Small intestine (tissue), 7 donors: ENCODE measurements at regions not wholly inside any gene's neighbourhood (a gene's known extent, or its start where the extent isn't known, plus 50 kb on each side); places are given as distances from the start of the nearest gene placed in this dataset.

Source experiments
- DNase-seq, 2 donors: peaks; one replicate each; pipeline versions ENCODE4 v3.0.0 to v3.0.0-alpha.2; 2013
- FAIRE-seq: peaks from 2 replicates; lab custom pipeline; 2012; peaks lifted over from hg19 to GRCh38; lab: Jason Lieb, UNC
- H3K27ac ChIP-seq, 3 donors: one replicate each; pipeline ENCODE4 v1.5.1; 2013; ENCODE audit warnings: low read length in 2 of 3, mild to moderate bottlenecking in 2 of 3, control low read depth in 1 of 3, inconsistent platforms in 1 of 3, low read depth in 1 of 3, moderate library complexity in 1 of 3
- H3K27me3 ChIP-seq, 3 donors: one replicate each; pipeline ENCODE4 v1.6.1; 2013; ENCODE audit warnings: low read length in 3 of 3, inconsistent platforms in 1 of 3; ENCODE audit not compliant: control insufficient read depth in 3 of 3, insufficient read depth in 3 of 3
- H3K36me3 ChIP-seq, 3 donors: one replicate each; pipeline ENCODE4 v1.6.1; 2013; ENCODE audit warnings: low read length in 3 of 3, inconsistent platforms in 1 of 3, low read depth in 1 of 3, mild to moderate bottlenecking in 1 of 3, moderate library complexity in 1 of 3; ENCODE audit not compliant: control insufficient read depth in 3 of 3, insufficient read depth in 2 of 3
- H3K4me1 ChIP-seq, 3 donors: one replicate each; pipeline ENCODE4 v1.6.1; 2013; ENCODE audit warnings: low read length in 2 of 3, inconsistent platforms in 1 of 3, low read depth in 1 of 3, mild to moderate bottlenecking in 1 of 3, moderate library complexity in 1 of 3; ENCODE audit not compliant: control insufficient read depth in 3 of 3, insufficient read depth in 2 of 3
- H3K4me3 ChIP-seq, 3 donors: one replicate each; pipeline ENCODE4 v1.5.1; 2013; ENCODE audit warnings: low read length in 3 of 3, control low read depth in 1 of 3, inconsistent platforms in 1 of 3, low read depth in 1 of 3, mild to moderate bottlenecking in 1 of 3, moderate library complexity in 1 of 3
- H3K9me3 ChIP-seq, 2 donors: one replicate each; pipeline ENCODE4 v1.6.1; 2013; ENCODE audit warnings: low read depth in 1 of 2, low read length in 1 of 2; ENCODE audit not compliant: control insufficient read depth in 2 of 2, insufficient read depth in 1 of 2
- WGBS, 3 donors: extraction: QIAGEN DNeasy Blood & Tissue Kit; methylation state at CpG; one replicate each; pipeline ENCODE4 v1.1.7; 2013; 5-methylcytosine and 5-hydroxymethylcytosine counted together
- donor health status: healthy with polysubstance abuse.
- donor health status: control.
- donor health status: control.
- donor health status: Bipolar disorder and iron deficiency.
- donor health status: healthy.

- 22 to 35% (median 31%) methylated on average over 7 of the region's 7 CpGs for WGBS, 3 donors
- Histone ChIP-seq H3K36me3 (no peaks in the 10 kb centered on the region), H3K4me1 (no peaks in the 10 kb centered on the region), H3K27ac (no peak overlapping the region), H3K9me3 (no peaks in the 10 kb centered on the region), H3K4me3 (no peak overlapping the region), H3K27me3 (peaks cover 0 to 4% (median 0%) of the 10 kb centered on the region in 3 donors)
- FAIRE-seq (no peak), DNase-seq (no peak)
These were observed 90.1 kb upstream of the ADCY1 start for GRCh38 chr7:45484094-45484493.

- no peaks in the 10 kb centered on the region for H3K4me1 ChIP-seq
- H3K4me3 ChIP-seq = no peak overlapping the region
- H3K27me3 ChIP-seq = peaks cover 0 to 4% (median 0%) of the 10 kb centered on the region in 3 donors
- FAIRE-seq (no peak), DNase-seq (no peak)
- no peak overlapping the region for H3K27ac ChIP-seq
- H3K9me3 ChIP-seq = no peaks in the 10 kb centered on the region
- 84 to 87% (median 86%) methylated on average over 2 of the region's 2 CpGs for WGBS, 3 donors
- H3K36me3 ChIP-seq = no peaks in the 10 kb centered on the region
These were observed 87.6 kb upstream of the ADCY1 start for GRCh38 chr7:45486575-45486974.

- DNase-seq (no peak), FAIRE-seq (no peak)
- H3K4me1 ChIP-seq = no peaks in the 10 kb centered on the region
- H3K4me3 ChIP-seq = no peak overlapping the region
- 53 to 65% (median 55%) methylated on average over 7 of the region's 7 CpGs for WGBS, 3 donors
- H3K27me3 ChIP-seq = no peaks in the 10 kb centered on the region
- no peaks in the 10 kb centered on the region for H3K9me3 ChIP-seq
- no peaks in the 10 kb centered on the region for H3K36me3 ChIP-seq
- H3K27ac ChIP-seq = no peak overlapping the region
These were observed 79.3 kb upstream of the ADCY1 start for GRCh38 chr7:45494885-45495284.

- Histone ChIP-seq H3K9me3 (no peaks in the 10 kb centered on the region), H3K36me3 (no peaks in the 10 kb centered on the region), H3K27ac (no peak overlapping the region), H3K4me3 (no peak overlapping the region), H3K4me1 (no peaks in the 10 kb centered on the region), H3K27me3 (no peaks in the 10 kb centered on the region)
- 83 to 90% (median 85%) methylated on average over 3 of the region's 3 CpGs for WGBS, 3 donors
- DNase-seq (no peak), FAIRE-seq (no peak)
These were observed 78.5 kb upstream of the ADCY1 start for GRCh38 chr7:45495618-45496017.

GRCh38 chr7:45500257-45500656 is 73.9 kb upstream of the ADCY1 start:
- no peaks in the 10 kb centered on the region for H3K4me1 ChIP-seq
- DNase-seq (no peak), FAIRE-seq (no peak)
- H3K27ac ChIP-seq = no peak overlapping the region
- no peaks in the 10 kb centered on the region for H3K36me3 ChIP-seq
- no peak overlapping the region for H3K4me3 ChIP-seq
- H3K9me3 ChIP-seq = peaks cover 0 to 9% of the 10 kb centered on the region in 2 donors
- no peaks in the 10 kb centered on the region for H3K27me3 ChIP-seq
- WGBS, 3 donors = 47 to 79% (median 57%) methylated on average over 2 of the region's 2 CpGs

GRCh38 chr7:45501791-45502190 is 72.4 kb upstream of the ADCY1 start:
- Histone ChIP-seq H3K4me1 (no peaks in the 10 kb centered on the region), H3K4me3 (no peak overlapping the region), H3K27me3 (no peaks in the 10 kb centered on the region), H3K27ac (no peak overlapping the region), H3K9me3 (peaks cover 0 to 15% of the 10 kb centered on the region in 2 donors), H3K36me3 (no peaks in the 10 kb centered on the region)
- FAIRE-seq = no peak
- WGBS, 3 donors = 44 to 67% (median 61%) methylated on average over 2 of the region's 2 CpGs
- DNase-seq = no peak

- no peak overlapping the region for H3K27ac ChIP-seq
- no peaks in the 10 kb centered on the region for H3K36me3 ChIP-seq
- H3K4me1 ChIP-seq = no peaks in the 10 kb centered on the region
- FAIRE-seq (no peak), DNase-seq (no peak)
- peaks cover 0 to 18% of the 10 kb centered on the region in 2 donors for H3K9me3 ChIP-seq
- H3K27me3 ChIP-seq = no peaks in the 10 kb centered on the region
- H3K4me3 ChIP-seq = no peak overlapping the region
- WGBS, 3 donors = 75 to 90% (median 76%) methylated on average over 1 of the region's 1 CpG
These were observed 68.1 kb upstream of the ADCY1 start for GRCh38 chr7:45506059-45506458.

GRCh38 chr7:45509222-45509621 is 64.9 kb upstream of the ADCY1 start:
- H3K4me1 ChIP-seq = no peaks in the 10 kb centered on the region
- no peak for FAIRE-seq
- 58 to 73% (median 68%) methylated on average over 2 of the region's 2 CpGs for WGBS, 3 donors
- no peak overlapping the region for H3K4me3 ChIP-seq
- no peak for DNase-seq
- H3K36me3 ChIP-seq = no peaks in the 10 kb centered on the region
- peaks cover 0 to 2% (median 0%) of the 10 kb centered on the region in 3 donors for H3K27me3 ChIP-seq
- peaks cover 0 to 18% of the 10 kb centered on the region in 2 donors for H3K9me3 ChIP-seq
- no peak overlapping the region for H3K27ac ChIP-seq
